HCEC 1CT (cell line): ENCODE measurements at regions not wholly inside any gene's neighbourhood (a gene's known extent, or its start where the extent isn't known, plus 50 kb on each side); places are given as distances from the start of the nearest gene placed in this dataset.
"Not testable (repeated sequence)": the region's sequence is repeated elsewhere in the genome, so short reads cannot be mapped to it uniquely, and the experiment has no call there.

ENCODE experiments used
- DNase-seq: peaks from one replicate; pipeline ENCODE4 v3.0.0-alpha.2; 2017

GRCh38 chrX:150167482-150168324, 195.4 kb upstream of the MAMLD1 start:
- no peak for DNase-seq

- peak; percentile 2 for DNase-seq
Measured at GRCh38 chrX:150182161-150182560, 181.0 kb upstream of the MAMLD1 start.

GRCh38 chrX:150184491-150184890, 178.6 kb upstream of the MAMLD1 start:
- DNase-seq: no peak

- DNase-seq: no peak
Measured at GRCh38 chrX:150185766-150186165, 177.4 kb upstream of the MAMLD1 start.

GRCh38 chrX:150192816-150193215, 170.3 kb upstream of the MAMLD1 start:
- peak; percentile 25 for DNase-seq

GRCh38 chrX:150196285-150196684, 166.8 kb upstream of the MAMLD1 start:
- DNase-seq: no peak

- no peak for DNase-seq
Measured at GRCh38 chrX:150197388-150197787, 165.7 kb upstream of the MAMLD1 start.

- no peak for DNase-seq
Measured at GRCh38 chrX:150198776-150199175, 164.3 kb upstream of the MAMLD1 start.

GRCh38 chrX:150199181-150199580, 163.9 kb upstream of the MAMLD1 start:
- DNase-seq: no peak

GRCh38 chrX:150199803-150200202, 163.3 kb upstream of the MAMLD1 start:
- DNase-seq: no peak

GRCh38 chrX:150200361-150200760, 162.8 kb upstream of the MAMLD1 start:
- no peak for DNase-seq

GRCh38 chrX:150200820-150201287, 162.3 kb upstream of the MAMLD1 start:
- peak; percentile 95 for DNase-seq

- no peak for DNase-seq
Measured at GRCh38 chrX:150201391-150201790, 161.7 kb upstream of the MAMLD1 start.

- DNase-seq: no peak
Measured at GRCh38 chrX:150201841-150202240, 161.3 kb upstream of the MAMLD1 start.

- peak; percentile 58 for DNase-seq
Measured at GRCh38 chrX:150202641-150203247, 160.4 kb upstream of the MAMLD1 start.

GRCh38 chrX:150203248-150203645, 159.9 kb upstream of the MAMLD1 start:
- no peak for DNase-seq

- peak; percentile 39 for DNase-seq
Measured at GRCh38 chrX:150205011-150205410, 158.1 kb upstream of the MAMLD1 start.

- no peak for DNase-seq
Measured at GRCh38 chrX:150207733-150208132, 155.4 kb upstream of the MAMLD1 start.

GRCh38 chrX:150211988-150212387, 151.1 kb upstream of the MAMLD1 start:
- DNase-seq: peak; percentile 59

GRCh38 chrX:150212672-150213480, 150.2 kb upstream of the MAMLD1 start:
- DNase-seq: no peak

GRCh38 chrX:150213481-150214030, 149.6 kb upstream of the MAMLD1 start:
- DNase-seq: no peak

- DNase-seq: not testable (repeated sequence)
Measured at GRCh38 chrX:150216000-150216399, 147.1 kb upstream of the MAMLD1 start.

- no peak for DNase-seq
Measured at GRCh38 chrX:150216716-150217115, 146.4 kb upstream of the MAMLD1 start.
